Retina (tissue), 1 donor: ENCODE measurements at regions not wholly inside any gene's neighbourhood (a gene's known extent, or its start where the extent isn't known, plus 50 kb on each side); places are given as distances from the start of the nearest gene placed in this dataset.

Source experiments
- DNase-seq: peaks from one replicate; pipeline ENCODE4 v3.0.0-alpha.2; 2016

GRCh38 chr18:11308499-11308898 lies 159.1 kb upstream of the PIEZO2 start:
- DNase-seq = no peak

- no peak for DNase-seq
These were observed 158.3 kb upstream of the PIEZO2 start for GRCh38 chr18:11307716-11308115.

GRCh38 chr18:11305507-11305906 lies 156.1 kb upstream of the PIEZO2 start:
- no peak for DNase-seq

- no peak for DNase-seq
These were observed 155.6 kb upstream of the PIEZO2 start for GRCh38 chr18:11304928-11305327.

- no peak for DNase-seq
These were observed 147.6 kb upstream of the PIEZO2 start for GRCh38 chr18:11296946-11297345.

- DNase-seq = no peak
These were observed 144.4 kb upstream of the PIEZO2 start for GRCh38 chr18:11293794-11294193.

GRCh38 chr18:11290786-11291185 lies 141.4 kb upstream of the PIEZO2 start:
- DNase-seq = no peak

GRCh38 chr18:11289248-11289647 lies 139.9 kb upstream of the PIEZO2 start:
- DNase-seq = no peak

GRCh38 chr18:11288401-11288800 lies 139.0 kb upstream of the PIEZO2 start:
- no peak for DNase-seq

- no peak for DNase-seq
These were observed 137.1 kb upstream of the PIEZO2 start for GRCh38 chr18:11286431-11286830.

GRCh38 chr18:11284811-11285210 lies 135.4 kb upstream of the PIEZO2 start:
- DNase-seq = no peak

- no peak for DNase-seq
These were observed 135.0 kb upstream of the PIEZO2 start for GRCh38 chr18:11284349-11284748.

GRCh38 chr18:11283479-11284161 lies 134.3 kb upstream of the PIEZO2 start:
- DNase-seq = no peak

GRCh38 chr18:11279461-11279860 lies 130.1 kb upstream of the PIEZO2 start:
- DNase-seq = no peak

GRCh38 chr18:11276678-11277077 lies 127.3 kb upstream of the PIEZO2 start:
- no peak for DNase-seq

GRCh38 chr18:11274144-11274794 lies 124.9 kb upstream of the PIEZO2 start:
- DNase-seq = no peak

GRCh38 chr18:11272516-11272915 lies 123.1 kb upstream of the PIEZO2 start:
- no peak for DNase-seq

GRCh38 chr18:11271954-11272353 lies 122.6 kb upstream of the PIEZO2 start:
- DNase-seq = no peak

- DNase-seq = no peak
These were observed 119.9 kb upstream of the PIEZO2 start for GRCh38 chr18:11269257-11269656.

- no peak for DNase-seq
These were observed 119.4 kb upstream of the PIEZO2 start for GRCh38 chr18:11268741-11269233.

- no peak for DNase-seq
These were observed 118.8 kb upstream of the PIEZO2 start for GRCh38 chr18:11268153-11268552.

GRCh38 chr18:11266781-11267480 lies 117.6 kb upstream of the PIEZO2 start:
- no peak for DNase-seq

- peak; percentile 59 for DNase-seq
These were observed 112.1 kb upstream of the PIEZO2 start for GRCh38 chr18:11261486-11261885.

GRCh38 chr18:11260961-11261461 lies 111.6 kb upstream of the PIEZO2 start:
- peak; percentile 70 for DNase-seq
